ENCODE measurements at regions not wholly inside any gene's neighbourhood (a gene's known extent, or its start where the extent isn't known, plus 50 kb on each side); places are given as distances from the start of the nearest gene placed in this dataset.

DNA sequence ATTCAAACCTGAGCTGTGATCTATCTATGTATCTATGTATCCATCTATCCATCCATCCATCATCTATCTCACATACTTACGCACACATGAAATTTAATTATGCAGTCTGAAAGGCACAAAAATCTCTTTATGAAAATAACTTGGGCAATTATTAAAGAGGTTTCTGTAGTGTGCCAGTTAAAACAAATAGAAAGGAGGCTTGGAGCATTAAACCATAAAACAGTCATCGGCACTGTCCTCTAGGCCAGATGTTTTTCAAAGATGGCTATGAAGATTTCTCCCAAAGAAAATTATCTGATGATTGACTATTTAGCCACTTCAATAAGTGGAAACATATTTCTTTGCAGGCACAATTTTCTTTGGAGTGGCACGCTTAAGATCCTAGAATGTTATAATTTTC, 392.5 kb upstream of the RPS23 start:
- TF ChIP-seq, protein P1, sequence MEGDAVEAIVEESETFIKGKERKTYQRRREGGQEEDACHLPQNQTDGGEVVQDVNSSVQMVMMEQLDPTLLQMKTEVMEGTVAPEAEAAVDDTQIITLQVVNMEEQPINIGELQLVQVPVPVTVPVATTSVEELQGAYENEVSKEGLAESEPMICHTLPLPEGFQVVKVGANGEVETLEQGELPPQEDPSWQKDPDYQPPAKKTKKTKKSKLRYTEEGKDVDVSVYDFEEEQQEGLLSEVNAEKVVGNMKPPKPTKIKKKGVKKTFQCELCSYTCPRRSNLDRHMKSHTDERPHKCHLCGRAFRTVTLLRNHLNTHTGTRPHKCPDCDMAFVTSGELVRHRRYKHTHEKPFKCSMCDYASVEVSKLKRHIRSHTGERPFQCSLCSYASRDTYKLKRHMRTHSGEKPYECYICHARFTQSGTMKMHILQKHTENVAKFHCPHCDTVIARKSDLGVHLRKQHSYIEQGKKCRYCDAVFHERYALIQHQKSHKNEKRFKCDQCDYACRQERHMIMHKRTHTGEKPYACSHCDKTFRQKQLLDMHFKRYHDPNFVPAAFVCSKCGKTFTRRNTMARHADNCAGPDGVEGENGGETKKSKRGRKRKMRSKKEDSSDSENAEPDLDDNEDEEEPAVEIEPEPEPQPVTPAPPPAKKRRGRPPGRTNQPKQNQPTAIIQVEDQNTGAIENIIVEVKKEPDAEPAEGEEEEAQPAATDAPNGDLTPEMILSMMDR (IDR thresholded peaks at IDR 0.05; ENCODE audit: insufficient read depth, low read depth, low read length), result no peak
- no peak for TF ChIP-seq EZH2 (IDR thresholded peaks at IDR 0.05; ENCODE audit: insufficient read depth, low read length)
